T-cell (primary cell): ENCODE measurements at regions not wholly inside any gene's neighbourhood (a gene's known extent, or its start where the extent isn't known, plus 50 kb on each side); places are given as distances from the start of the nearest gene placed in this dataset.

Source experiments
- ATAC-seq, 4 experiments: fragments of 200-7000 bp in 3 of 4; fragments of 150-1000 bp in 1 of 4; cut with Tn5 transposase; replicated peaks in 1 of 4; 1 replicate in 3 of 4; 2 replicates in 1 of 4; pipeline ENCODE4 v1.10.0; 2021; ENCODE audit warnings: moderate library complexity in 3 of 4, mild to moderate bottlenecking in 2 of 4, moderate number of reproducible peaks in 1 of 4
- CTCF ChIA-PET, 2 donors: fragments of 300-600 bp; sonication (Branson Sonifier 250); formaldehyde crosslinking; loops; one replicate each; lab custom pipeline; 2022; ENCODE audit warnings: antibody characterized with exemption in 2 of 2; lab: Charles Lee
- POLR2A ChIA-PET, 2 donors: fragments of 300-600 bp; sonication (Branson Sonifier 250); formaldehyde crosslinking; loops; one replicate each; lab custom pipeline; 2022; ENCODE audit warnings: antibody characterized with exemption in 2 of 2; lab: Charles Lee
- DNase-seq, 35 experiments: peaks; one replicate each; pipeline versions ENCODE4 v3.0.0 to v3.0.0-alpha.2; 2013 to 2023
- H3K27ac ChIP-seq: one replicate; pipeline ENCODE4 v1.5.1; 2013; ENCODE audit warnings: low read length
- H3K27me3 ChIP-seq, 2 experiments: replicated peaks in 1 of 2; 1 replicate in 1 of 2; 2 replicates in 1 of 2; pipeline versions ENCODE4 v1.6.1 to v1.7.0; 2013; ENCODE audit warnings: low read length in 1 of 2, mixed read lengths in 1 of 2; ENCODE audit not compliant: control insufficient read depth in 2 of 2, insufficient read depth in 2 of 2; ENCODE audit errors: extremely low read depth in 1 of 2
- H3K36me3 ChIP-seq, 2 donors: 1 replicate in 1 of 2; 2 replicates in 1 of 2; pipeline versions ENCODE4 v1.6.1 to v1.7.0; 2013; ENCODE audit warnings: low read length in 1 of 2; ENCODE audit not compliant: control insufficient read depth in 2 of 2, insufficient read depth in 1 of 2; ENCODE audit errors: extremely low read depth in 1 of 2
- H3K4me1 ChIP-seq, 2 experiments: 1 replicate in 1 of 2; 2 replicates in 1 of 2; pipeline versions ENCODE4 v1.6.1 to v1.7.0; 2013; ENCODE audit warnings: low read length in 2 of 2, mixed read lengths in 1 of 2; ENCODE audit not compliant: insufficient read depth in 2 of 2, control insufficient read depth in 1 of 2; ENCODE audit errors: extremely low read depth in 1 of 2
- H3K4me3 ChIP-seq, 2 donors: 1 replicate in 1 of 2; 2 replicates in 1 of 2; pipeline versions ENCODE4 v1.5.1 to v1.7.0; 2013; ENCODE audit warnings: mild to moderate bottlenecking in 2 of 2, low read length in 1 of 2, moderate library complexity in 1 of 2; ENCODE audit not compliant: control insufficient read depth in 1 of 2; ENCODE audit errors: extremely low read depth in 1 of 2
- H3K9me3 ChIP-seq: 2 replicates; pipeline ENCODE4 v1.7.0; 2013
- H3K27ac Mint-ChIP-seq, 2 donors: one replicate each; pipeline ENCODE4 v1.8.0; 2020 to 2021; ENCODE audit warnings: mild to moderate bottlenecking in 2 of 2, mixed read lengths in 2 of 2
- H3K27me3 Mint-ChIP-seq, 2 donors: one replicate each; pipeline ENCODE4 v1.8.0; 2021 to 2022; ENCODE audit warnings: mixed read lengths in 2 of 2
- H3K36me3 Mint-ChIP-seq: one replicate; pipeline ENCODE4 v1.8.0; 2021; ENCODE audit warnings: mixed read lengths
- H3K4me1 Mint-ChIP-seq, 3 donors: one replicate each; pipeline ENCODE4 v1.8.0; 2020 to 2022; ENCODE audit warnings: mixed read lengths in 3 of 3, mild to moderate bottlenecking in 1 of 3
- H3K4me3 Mint-ChIP-seq, 3 donors: one replicate each; pipeline ENCODE4 v1.8.0; 2020 to 2022; ENCODE audit warnings: mild to moderate bottlenecking in 3 of 3, mixed read lengths in 3 of 3, moderate library complexity in 3 of 3
- H3K9me3 Mint-ChIP-seq, 3 donors: one replicate each; pipeline ENCODE4 v1.8.0; 2020 to 2022; ENCODE audit warnings: mixed read lengths in 3 of 3
- WGBS: methylation state at CpG from one replicate; pipeline ENCODE4 v1.1.5; 2013; ENCODE audit warnings: missing lambda C conversion rate; ENCODE audit not compliant: insufficient coverage; 5-methylcytosine and 5-hydroxymethylcytosine counted together

GRCh38 chr6:30396833-30397479 is 52.0 kb downstream of the RPP21 start:
- H3K36me3 ChIP-seq: no peaks in the 10 kb centered on the region
- no peak overlapping the region for H3K27ac ChIP-seq
- Mint-ChIP-seq H3K4me3 (no peak overlapping the region), H3K27me3 (peaks cover 34 to 43% of the 10 kb centered on the region in 2 donors), H3K4me1 (peaks cover 0 to 5% (median 3%) of the 10 kb centered on the region in 3 donors), H3K27ac (no peak overlapping the region), H3K9me3 (no peaks in the 10 kb centered on the region), H3K36me3 (no peaks in the 10 kb centered on the region)
- H3K4me1 ChIP-seq: peaks cover 0 to 8% of the 10 kb centered on the region in 2 experiments
- WGBS: 13% methylated on average over 20 of the region's 20 CpGs
- ATAC-seq: peak; percentile 96 to 100 (median 98)
- POLR2A ChIA-PET: no interaction called here
- H3K4me3 ChIP-seq: no peak overlapping the region
- peak; percentile 51 to 89 (median 79) for DNase-seq
- CTCF ChIA-PET: interaction anchor here in 1 of 2 donors (0.8 to 2.2 kb wide), 3 partner anchors 38 to 178 kb away, joined by 4 to 10 read pairs (median 4); no protein-coding TSS in a partner anchor
- no peaks in the 10 kb centered on the region for H3K9me3 ChIP-seq
- peaks cover 7 to 40% of the 10 kb centered on the region in 2 experiments for H3K27me3 ChIP-seq

DNA sequence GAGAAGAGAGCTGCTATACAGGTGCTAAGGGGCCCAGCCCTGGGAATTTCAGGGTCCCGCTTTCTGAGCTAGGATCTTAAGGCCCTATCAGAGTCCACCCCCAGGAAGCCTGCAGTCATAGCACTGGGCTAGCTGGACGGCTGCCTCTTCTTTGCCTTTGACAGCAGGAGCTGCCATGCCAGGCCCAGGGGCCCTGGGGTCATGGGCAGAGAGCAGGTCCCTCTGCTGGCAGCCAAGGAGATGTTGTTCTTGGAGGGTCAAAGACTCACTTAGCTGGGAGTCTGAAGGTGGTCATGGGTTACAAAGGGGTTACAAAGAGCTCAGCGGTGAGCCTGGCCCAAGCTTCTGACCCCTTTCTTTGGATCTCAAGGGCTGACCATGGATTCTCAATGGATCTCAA is 52.7 kb downstream of the RPP21 start:
- ChIA-PET CTCF (interaction anchor here in 1 of 2 donors (0.7 to 2.2 kb wide), 4 partner anchors 38 to 294 kb away, joined by 3 to 10 read pairs (median 4); no protein-coding TSS in a partner anchor), POLR2A (no interaction called here)
- peaks cover 0 to 5% (median 3%) of the 10 kb centered on the region in 3 donors for H3K4me1 Mint-ChIP-seq
- peaks cover 34 to 43% of the 10 kb centered on the region in 2 donors for H3K27me3 Mint-ChIP-seq
- no peak overlapping the region for H3K4me3 ChIP-seq
- H3K4me3 Mint-ChIP-seq: no peak overlapping the region
- H3K27me3 ChIP-seq: peaks cover 7 to 35% of the 10 kb centered on the region in 2 experiments
- no peak for DNase-seq
- H3K4me1 ChIP-seq: peaks cover 0 to 8% of the 10 kb centered on the region in 2 experiments
- no peaks in the 10 kb centered on the region for H3K36me3 Mint-ChIP-seq
- ATAC-seq: no peak
- H3K36me3 ChIP-seq: no peaks in the 10 kb centered on the region
- H3K27ac Mint-ChIP-seq: no peak overlapping the region
- H3K9me3 ChIP-seq: no peaks in the 10 kb centered on the region
- WGBS: 78% methylated on average over 3 of the region's 3 CpGs
- H3K27ac ChIP-seq: no peak overlapping the region
- no peaks in the 10 kb centered on the region for H3K9me3 Mint-ChIP-seq

- peaks cover 7 to 30% of the 10 kb centered on the region in 2 experiments for H3K27me3 ChIP-seq
- H3K27me3 Mint-ChIP-seq: peaks cover 22 to 35% of the 10 kb centered on the region in 2 donors
- no peaks in the 10 kb centered on the region for H3K36me3 Mint-ChIP-seq
- H3K36me3 ChIP-seq: no peaks in the 10 kb centered on the region
- no peaks in the 10 kb centered on the region for H3K9me3 Mint-ChIP-seq
- WGBS: no CpG with 5 or more reads among the region's 2 CpGs
- no peak overlapping the region for H3K27ac ChIP-seq
- ChIA-PET POLR2A (interaction anchor here (0.6 kb wide), 2 partner anchors 75 to 365 kb away, joined by 3 to 5 read pairs; no protein-coding TSS in a partner anchor), CTCF (interaction anchor here in 1 of 2 donors (0.6 to 1.4 kb wide), 6 partner anchors 11 to 183 kb away, joined by 3 to 4 read pairs (median 4); no protein-coding TSS in a partner anchor)
- no peak overlapping the region for H3K4me3 ChIP-seq
- peaks cover 0 to 8% of the 10 kb centered on the region in 2 experiments for H3K4me1 ChIP-seq
- no peak for ATAC-seq
- no peak for DNase-seq
- no peak overlapping the region for H3K27ac Mint-ChIP-seq
- no peak overlapping the region for H3K4me3 Mint-ChIP-seq
- no peaks in the 10 kb centered on the region for H3K9me3 ChIP-seq
- peaks cover 0 to 5% (median 3%) of the 10 kb centered on the region in 3 donors for H3K4me1 Mint-ChIP-seq
These were observed 54.6 kb downstream of the RPP21 start for GRCh38 chr6:30399390-30400058.

- no peak overlapping the region for H3K4me3 ChIP-seq
- Mint-ChIP-seq H3K36me3 (no peaks in the 10 kb centered on the region), H3K4me1 (peaks cover 9 to 11% (median 11%) of the 10 kb centered on the region in 3 donors), H3K27me3 (peaks cover 42 to 54% of the 10 kb centered on the region in 2 donors), H3K9me3 (peaks cover 4 to 17% (median 8%) of the 10 kb centered on the region in 3 donors), H3K27ac (no peak overlapping the region), H3K4me3 (no peak overlapping the region)
- ChIA-PET POLR2A (no interaction called here), CTCF (no interaction called here)
- H3K27me3 ChIP-seq: peaks cover 2 to 14% of the 10 kb centered on the region in 2 experiments
- H3K4me1 ChIP-seq: peaks cover 0 to 4% of the 10 kb centered on the region in 2 experiments
- no peak overlapping the region for H3K27ac ChIP-seq
- H3K36me3 ChIP-seq: no peaks in the 10 kb centered on the region
- H3K9me3 ChIP-seq: peaks cover 2% of the 10 kb centered on the region
- WGBS: no CpG with 5 or more reads among the region's 2 CpGs
- DNase-seq (no peak), ATAC-seq (no peak)
These were observed 61.0 kb downstream of the RPP21 start for GRCh38 chr6:30405934-30406333.

GRCh38 chr6:30409184-30409583 is 64.2 kb downstream of the RPP21 start:
- no peak for DNase-seq
- Histone ChIP-seq H3K4me1 (peaks cover 0 to 10% of the 10 kb centered on the region in 2 experiments), H3K36me3 (no peaks in the 10 kb centered on the region), H3K27ac (no peak overlapping the region), H3K4me3 (no peak overlapping the region), H3K9me3 (peaks cover 2% of the 10 kb centered on the region), H3K27me3 (peaks cover 2 to 22% of the 10 kb centered on the region in 2 experiments)
- no peak for ATAC-seq
- Mint-ChIP-seq H3K27me3 (peaks cover 58 to 83% of the 10 kb centered on the region in 2 donors), H3K9me3 (peaks cover 4 to 17% (median 8%) of the 10 kb centered on the region in 3 donors), H3K4me1 (peaks cover 18 to 20% (median 19%) of the 10 kb centered on the region in 3 donors), H3K36me3 (no peaks in the 10 kb centered on the region), H3K4me3 (no peak overlapping the region), H3K27ac (no peak overlapping the region)
- CTCF ChIA-PET: no interaction called here
- POLR2A ChIA-PET: no interaction called here
- 62% methylated on average over 2 of the region's 2 CpGs for WGBS

DNA sequence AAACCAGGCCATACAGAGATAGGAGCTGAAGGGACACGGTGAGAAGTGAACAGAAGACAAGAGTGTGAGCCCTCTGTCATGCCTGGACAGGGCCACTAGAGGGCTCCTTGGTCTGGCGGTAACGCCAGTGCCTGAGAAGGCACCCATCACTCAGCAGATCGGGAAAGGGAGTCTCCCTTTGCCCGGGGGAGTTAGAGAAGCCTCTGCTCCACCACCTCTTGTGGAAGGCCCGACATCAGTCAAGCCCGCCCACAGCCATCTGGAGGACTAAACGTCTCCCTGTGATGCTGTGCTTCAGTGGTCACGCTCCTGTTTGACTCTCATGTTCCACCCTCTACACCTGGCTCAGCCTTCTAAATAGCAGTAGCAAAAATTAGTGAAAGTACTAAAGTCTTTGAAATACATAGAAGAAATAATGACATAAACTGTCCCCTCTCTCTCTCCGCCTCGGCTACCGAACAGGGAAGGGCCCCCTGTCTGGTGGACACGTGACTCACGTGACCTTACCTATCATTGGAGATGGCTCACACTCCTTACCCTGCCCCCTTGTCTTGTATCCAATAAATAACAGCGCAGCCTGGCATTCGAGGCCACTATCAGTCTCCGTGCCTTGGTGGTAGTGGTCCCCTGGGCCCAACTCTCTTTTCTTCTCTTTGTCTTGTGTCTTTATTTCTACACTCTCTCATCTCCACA is 66.7 kb downstream of the RPP21 start:
- peak; percentile 69 to 77 (median 74) for ATAC-seq
- Mint-ChIP-seq H3K27ac (no peak overlapping the region), H3K4me3 (peak overlapping the region in 2 of 3 donors; percentile 25 to 37), H3K9me3 (peaks cover 4 to 17% (median 8%) of the 10 kb centered on the region in 3 donors), H3K4me1 (peaks cover 10 to 14% (median 10%) of the 10 kb centered on the region in 3 donors), H3K36me3 (no peaks in the 10 kb centered on the region), H3K27me3 (peaks cover 52 to 73% of the 10 kb centered on the region in 2 donors)
- peaks cover 0 to 6% of the 10 kb centered on the region in 2 experiments for H3K4me1 ChIP-seq
- no peak overlapping the region for H3K27ac ChIP-seq
- H3K27me3 ChIP-seq: peaks cover 0 to 35% of the 10 kb centered on the region in 2 experiments
- peak in 32 of 35 experiments; percentile 23 to 64 (median 48) for DNase-seq
- no peaks in the 10 kb centered on the region for H3K36me3 ChIP-seq
- 39% methylated on average over 9 of the region's 17 CpGs for WGBS
- CTCF ChIA-PET: interaction anchor here in 1 of 2 donors (0.6 to 1.2 kb wide), 3 partner anchors 12 to 152 kb away, joined by 3 to 5 read pairs (median 4); no protein-coding TSS in a partner anchor
- H3K4me3 ChIP-seq: no peak overlapping the region
- POLR2A ChIA-PET: no interaction called here
- H3K9me3 ChIP-seq: peaks cover 2% of the 10 kb centered on the region
